ENCODE measurements at regions not wholly inside any gene's neighbourhood (a gene's known extent, or its start where the extent isn't known, plus 50 kb on each side); places are given as distances from the start of the nearest gene placed in this dataset.

- TF ChIP-seq CTCF (conservative IDR thresholded peaks at IDR 0.05 in 1 of 2, IDR thresholded peaks at IDR 0.05 in 1 of 2; ENCODE audit: extremely low read depth in 1 of 2, insufficient read depth in 1 of 2, low read depth in 1 of 2, low read length in 2 of 2) (no peak), EZH2 (IDR thresholded peaks at IDR 0.05; ENCODE audit: borderline replicate concordance, low read length) (no peak)
Measured at GRCh38 chr4:112852601-112853000, 196.9 kb upstream of the ANK2 start.
